B cell (primary cell): ENCODE measurements at regions not wholly inside any gene's neighbourhood (a gene's known extent, or its start where the extent isn't known, plus 50 kb on each side); places are given as distances from the start of the nearest gene placed in this dataset.

ENCODE experiments used
- ATAC-seq: fragments of 200-7000 bp; cut with Tn5 transposase; one replicate; pipeline ENCODE4 v1.10.0; 2021; ENCODE audit warnings: low read depth, mild to moderate bottlenecking, moderate number of reproducible peaks, moderate library complexity
- CTCF ChIA-PET: fragments of 350-600 bp; sonication (Branson Sonifier 250); formaldehyde crosslinking; loops from one replicate; lab custom pipeline; 2021; ENCODE audit warnings: antibody characterized with exemption, inconsistent platforms; lab: Charles Lee
- POLR2A ChIA-PET: fragments of 350-600 bp; sonication (Branson Sonifier 250); formaldehyde crosslinking; loops from one replicate; lab custom pipeline; 2021; ENCODE audit warnings: antibody characterized with exemption; lab: Charles Lee
- DNase-seq: peaks from one replicate; pipeline ENCODE4 v3.0.0; 2013
- H2AFZ ChIP-seq: 2 replicates; pipeline ENCODE4 v1.6.1; 2012; ENCODE audit warnings: mild to moderate bottlenecking, low read depth, low read length; ENCODE audit not compliant: insufficient read depth, poor library complexity, severe bottlenecking
- H3K27ac ChIP-seq, 2 donors: 1 replicate in 1 of 2; 2 replicates in 1 of 2; pipeline ENCODE4 v1.5.1; 2012 to 2013; ENCODE audit warnings: low read length in 2 of 2, mild to moderate bottlenecking in 2 of 2, moderate library complexity in 1 of 2
- H3K27me3 ChIP-seq, 4 experiments: fragments of 200-600 bp in 1 of 4; sonication (generic) in 1 of 4; replicated peaks in 1 of 4; 1 replicate in 2 of 4; 2 replicates in 2 of 4; pipeline versions ENCODE4 v1.6.1 to v1.7.0; 2013 to 2016; ENCODE audit warnings: low read length in 3 of 4, mild to moderate bottlenecking in 2 of 4, mixed read lengths in 1 of 4, moderate library complexity in 1 of 4; ENCODE audit not compliant: insufficient read depth in 4 of 4, control insufficient read depth in 3 of 4; ENCODE audit errors: control extremely low read depth in 1 of 4
- H3K36me3 ChIP-seq, 2 experiments: replicated peaks in 1 of 2; 1 replicate in 1 of 2; 2 replicates in 1 of 2; pipeline versions ENCODE4 v1.6.1 to v1.7.1; 2013; ENCODE audit warnings: low read length in 1 of 2; ENCODE audit not compliant: insufficient read depth in 2 of 2, control insufficient read depth in 1 of 2; ENCODE audit errors: control extremely low read depth in 1 of 2, extremely low read depth in 1 of 2
- H3K4me1 ChIP-seq, 2 donors: fragments of 200-600 bp in 1 of 2; sonication (generic) in 1 of 2; 1 replicate in 1 of 2; 2 replicates in 1 of 2; pipeline versions ENCODE4 v1.5.1 to v1.6.1; 2013 to 2017; ENCODE audit warnings: low read length in 2 of 2; ENCODE audit not compliant: control insufficient read depth in 2 of 2, insufficient read depth in 2 of 2
- H3K4me2 ChIP-seq: replicated peaks from 2 replicates; pipeline ENCODE3; 2012; ENCODE audit warnings: mild to moderate bottlenecking, low read depth, low read length; ENCODE audit not compliant: poor library complexity, severe bottlenecking
- H3K4me3 ChIP-seq, 5 experiments: fragments of 200-600 bp in 1 of 5; sonication (generic) in 1 of 5; 1 replicate in 3 of 5; 2 replicates in 2 of 5; pipeline versions ENCODE4 v1.5.1 to v1.7.0; 2011 to 2016; ENCODE audit warnings: low read length in 4 of 5, mild to moderate bottlenecking in 4 of 5, low read depth in 2 of 5, control low read depth in 1 of 5, moderate library complexity in 1 of 5; ENCODE audit not compliant: insufficient read depth in 1 of 5; ENCODE audit errors: control extremely low read depth in 1 of 5, extremely low read depth in 1 of 5
- H3K79me2 ChIP-seq: fragments of 200-600 bp; sonication (generic); one replicate; pipeline ENCODE4 v1.6.0; 2016; ENCODE audit warnings: low read length; ENCODE audit not compliant: control insufficient read depth, insufficient read depth
- H3K9ac ChIP-seq: fragments of 200-600 bp; sonication (generic); 2 replicates; pipeline ENCODE4 v1.6.1; 2017; ENCODE audit warnings: mild to moderate bottlenecking, low read length, moderate library complexity
- H3K9me3 ChIP-seq, 3 donors: one replicate each; pipeline versions ENCODE4 v1.6.1 to v1.7.1; 2013; ENCODE audit warnings: low read length in 2 of 3; ENCODE audit not compliant: control insufficient read depth in 2 of 3, insufficient read depth in 1 of 3; ENCODE audit errors: control extremely low read depth in 1 of 3
- H4K20me1 ChIP-seq: 2 replicates; pipeline ENCODE4 v1.6.0; 2012; ENCODE audit warnings: mild to moderate bottlenecking, low read length; ENCODE audit not compliant: insufficient read depth, control insufficient read depth, poor library complexity, severe bottlenecking
- H3K27ac Mint-ChIP-seq: one replicate; pipeline ENCODE4 v1.8.0; 2021; ENCODE audit warnings: mixed read lengths
- H3K27me3 Mint-ChIP-seq: one replicate; pipeline ENCODE4 v1.8.0; 2021; ENCODE audit warnings: mixed read lengths
- H3K4me1 Mint-ChIP-seq: one replicate; pipeline ENCODE4 v1.8.0; 2021; ENCODE audit warnings: mixed read lengths
- H3K4me3 Mint-ChIP-seq: one replicate; pipeline ENCODE4 v1.8.0; 2021; ENCODE audit warnings: mixed read lengths
- H3K9me3 Mint-ChIP-seq: one replicate; pipeline ENCODE4 v1.8.0; 2022; ENCODE audit warnings: mixed read lengths; ENCODE audit not compliant: insufficient read depth
- CTCF ChIP-seq: fragments of 200-600 bp; IDR thresholded peaks from one replicate; pipeline ENCODE4 v1.8.0; 2022; ENCODE audit warnings: antibody characterized with exemption, mild to moderate bottlenecking
- EZH2 ChIP-seq: IDR thresholded peaks from 2 replicates; pipeline ENCODE4 v1.6.1; 2012; ENCODE audit warnings: borderline replicate concordance, low read depth, mild to moderate bottlenecking, moderate library complexity, low read length; ENCODE audit not compliant: insufficient read depth, poor library complexity, severe bottlenecking
- WGBS: methylation state at CpG from one replicate; pipeline ENCODE4 v1.1.5; 2013; ENCODE audit warnings: missing lambda C conversion rate; ENCODE audit not compliant: insufficient coverage; 5-methylcytosine and 5-hydroxymethylcytosine counted together
- intact Hi-C: fragments of 100-400 bp; cut with micrococcal nuclease; formaldehyde crosslinking; loops from one replicate; pipeline ENCODE4 v1.10.0; 2022

GRCh38 chr1:199308349-199308846 is 669.6 kb downstream of the PTPRC start:
- ChIA-PET POLR2A (no interaction called here), CTCF (no interaction called here)
- no peak overlapping the region for H3K27ac Mint-ChIP-seq
- Histone ChIP-seq H3K4me3 (no peak overlapping the region), H3K36me3 (no peaks in the 10 kb centered on the region), H4K20me1 (no peaks in the 10 kb centered on the region), H3K9ac (no peak overlapping the region), H3K27me3 (no peaks in the 10 kb centered on the region), H3K79me2 (no peaks in the 10 kb centered on the region), H3K4me2 (no peak overlapping the region), H3K4me1 (peaks cover 18 to 28% of the 10 kb centered on the region in 2 donors), H3K27ac (no peak overlapping the region), H3K9me3 (no peaks in the 10 kb centered on the region), H2AFZ (no peak overlapping the region)
- no peaks in the 10 kb centered on the region for H3K9me3 Mint-ChIP-seq
- intact Hi-C loops = no loop called here
- H3K4me1 Mint-ChIP-seq = peaks cover 28% of the 10 kb centered on the region
- no peak for DNase-seq
- no peak for ATAC-seq
- 85% methylated on average over 3 of the region's 5 CpGs for WGBS
- TF ChIP-seq EZH2 (no peak), CTCF (no peak)
- H3K4me3 Mint-ChIP-seq = no peak overlapping the region
- H3K27me3 Mint-ChIP-seq = no peaks in the 10 kb centered on the region

GRCh38 chr1:199310708-199311107 is 671.9 kb downstream of the PTPRC start:
- Mint-ChIP-seq H3K27ac (no peak overlapping the region), H3K9me3 (no peaks in the 10 kb centered on the region), H3K4me3 (no peak overlapping the region), H3K27me3 (no peaks in the 10 kb centered on the region), H3K4me1 (peaks cover 34% of the 10 kb centered on the region)
- ChIA-PET CTCF (no interaction called here), POLR2A (no interaction called here)
- no peak overlapping the region for H3K4me3 ChIP-seq
- no peaks in the 10 kb centered on the region for H3K36me3 ChIP-seq
- no peak for TF ChIP-seq CTCF
- no peak overlapping the region for H3K4me2 ChIP-seq
- DNase-seq = peak; percentile 10
- H3K9me3 ChIP-seq = no peaks in the 10 kb centered on the region
- no peak overlapping the region for H2AFZ ChIP-seq
- H3K79me2 ChIP-seq = no peaks in the 10 kb centered on the region
- WGBS = 60% methylated on average over 1 of the region's 2 CpGs
- no peak for ATAC-seq
- no peaks in the 10 kb centered on the region for H3K27me3 ChIP-seq
- H4K20me1 ChIP-seq = no peaks in the 10 kb centered on the region
- no peak overlapping the region for H3K27ac ChIP-seq
- no peak overlapping the region for H3K9ac ChIP-seq
- intact Hi-C loops = loop anchor here (10.0 kb wide), 1 partner anchor 244 kb away; no protein-coding TSS in a partner anchor
- peaks cover 19 to 34% of the 10 kb centered on the region in 2 donors for H3K4me1 ChIP-seq
